Epithelial cell of prostate (primary cell): ENCODE measurements at regions not wholly inside any gene's neighbourhood (a gene's known extent, or its start where the extent isn't known, plus 50 kb on each side); places are given as distances from the start of the nearest gene placed in this dataset.
"Not testable (repeated sequence)": the region's sequence is repeated elsewhere in the genome, so short reads cannot be mapped to it uniquely, and the experiment has no call there.

ENCODE experiments used
- DNase-seq: peaks from one replicate; pipeline ENCODE4 v3.0.0-alpha.2; 2011; ENCODE audit warnings: low read depth, low spot score
- H3K27ac ChIP-seq: fragments of 450-650 bp; 2 replicates; pipeline ENCODE4 v1.5.1; 2017; ENCODE audit warnings: mild to moderate bottlenecking

GRCh38 chr15:96462768-96463750 is 132.6 kb downstream of the NR2F2 start:
- DNase-seq = no peak
- no peak overlapping the region for H3K27ac ChIP-seq

GRCh38 chr15:96466389-96466947 is 136.0 kb downstream of the NR2F2 start:
- DNase-seq = no peak

GRCh38 chr15:96468036-96468435 is 137.5 kb downstream of the NR2F2 start:
- H3K27ac ChIP-seq = no peak overlapping the region

More at GRCh38 chr15:96466389-96466947, 136.0 kb downstream of the NR2F2 start:
- no peak overlapping the region for H3K27ac ChIP-seq

GRCh38 chr15:96470681-96471310 is 140.3 kb downstream of the NR2F2 start:
- no peak overlapping the region for H3K27ac ChIP-seq
- no peak for DNase-seq

More at GRCh38 chr15:96468036-96468435, 137.5 kb downstream of the NR2F2 start:
- DNase-seq = no peak

GRCh38 chr15:96472681-96473080 is 142.2 kb downstream of the NR2F2 start:
- no peak overlapping the region for H3K27ac ChIP-seq
- DNase-seq = no peak

- no peak for DNase-seq
- no peak overlapping the region for H3K27ac ChIP-seq
These were observed 143.1 kb downstream of the NR2F2 start for GRCh38 chr15:96473556-96473955.

GRCh38 chr15:96474231-96474664 is 143.7 kb downstream of the NR2F2 start:
- DNase-seq = no peak
- no peak overlapping the region for H3K27ac ChIP-seq

- no peak overlapping the region for H3K27ac ChIP-seq
- DNase-seq = no peak
These were observed 146.7 kb downstream of the NR2F2 start for GRCh38 chr15:96477227-96477626.

- not testable (repeated sequence) for DNase-seq
These were observed 153.9 kb downstream of the NR2F2 start for GRCh38 chr15:96484412-96484811.

GRCh38 chr15:96484830-96485229 is 154.3 kb downstream of the NR2F2 start:
- no peak overlapping the region for H3K27ac ChIP-seq
- no peak for DNase-seq

More at GRCh38 chr15:96484412-96484811, 153.9 kb downstream of the NR2F2 start:
- H3K27ac ChIP-seq = not testable (repeated sequence)

GRCh38 chr15:96487245-96487644 is 156.7 kb downstream of the NR2F2 start:
- no peak for DNase-seq
- no peak overlapping the region for H3K27ac ChIP-seq

GRCh38 chr15:96491066-96491699 is 160.7 kb downstream of the NR2F2 start:
- not testable (repeated sequence) for DNase-seq, H3K27ac ChIP-seq

- not testable (repeated sequence) for H3K27ac ChIP-seq, DNase-seq
These were observed 161.5 kb downstream of the NR2F2 start for GRCh38 chr15:96491700-96492644.

- no peak overlapping the region for H3K27ac ChIP-seq
- DNase-seq = no peak
These were observed 164.0 kb downstream of the NR2F2 start for GRCh38 chr15:96494505-96494904.

GRCh38 chr15:96495386-96495785 is 164.9 kb downstream of the NR2F2 start:
- no peak for DNase-seq

GRCh38 chr15:96497951-96498350 is 167.5 kb downstream of the NR2F2 start:
- H3K27ac ChIP-seq = no peak overlapping the region
- no peak for DNase-seq

More at GRCh38 chr15:96495386-96495785, 164.9 kb downstream of the NR2F2 start:
- no peak overlapping the region for H3K27ac ChIP-seq

- no peak overlapping the region for H3K27ac ChIP-seq
- DNase-seq = no peak
These were observed 170.0 kb downstream of the NR2F2 start for GRCh38 chr15:96500508-96500907.

- no peak overlapping the region for H3K27ac ChIP-seq
- DNase-seq = no peak
These were observed 170.9 kb downstream of the NR2F2 start for GRCh38 chr15:96501362-96501761.

GRCh38 chr15:96502196-96502595 is 171.7 kb downstream of the NR2F2 start:
- no peak overlapping the region for H3K27ac ChIP-seq
- DNase-seq = no peak
